ENCODE measurements at regions not wholly inside any gene's neighbourhood (a gene's known extent, or its start where the extent isn't known, plus 50 kb on each side); places are given as distances from the start of the nearest gene placed in this dataset.
"Not testable (repeated sequence)": the region's sequence is repeated elsewhere in the genome, so short reads cannot be mapped to it uniquely, and the experiment has no call there.

DNA sequence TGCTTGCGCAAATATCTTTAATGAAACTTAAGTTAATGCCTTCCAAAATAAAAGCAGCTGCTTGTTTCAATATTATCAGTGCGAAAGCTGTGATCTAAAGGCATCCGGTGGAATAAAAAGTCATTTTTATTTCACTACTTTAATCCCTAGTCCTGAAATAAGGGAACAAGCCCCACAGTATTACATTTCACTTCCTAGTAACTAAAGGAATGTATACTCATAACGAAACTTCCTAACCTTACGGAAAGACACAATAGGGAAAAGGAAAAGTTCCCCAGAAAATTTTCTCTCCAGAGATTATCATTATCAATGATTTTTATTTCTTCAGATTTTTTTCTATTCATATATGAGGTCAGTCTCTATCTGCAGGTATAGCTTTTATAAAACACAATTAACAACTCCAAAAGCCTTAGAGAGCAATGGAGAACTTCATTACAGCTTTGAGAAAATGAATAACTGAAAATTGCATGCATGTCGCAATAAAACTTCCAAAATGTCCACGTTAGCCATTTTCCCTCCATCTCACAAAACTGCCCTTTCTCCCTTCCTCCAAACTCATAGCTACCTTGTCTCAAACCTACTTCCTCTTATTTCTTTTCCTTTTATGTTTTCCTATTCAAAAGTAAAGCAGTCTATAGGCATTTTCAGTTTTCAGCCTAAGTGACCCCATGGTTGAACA, 154.3 kb upstream of the MED13 start:
- Histone ChIP-seq H3K4me3 (ENCODE audit: low read depth, low read length) (no peak overlapping the region), H3K36me3 (ENCODE audit: control insufficient read depth, insufficient read depth, low read length) (no peaks in the 10 kb centered on the region), H3K27me3 (ENCODE audit: control insufficient read depth, insufficient read depth, low read length) (no peaks in the 10 kb centered on the region)
- DNase-seq (ENCODE audit: low read depth) = no peak
- no peak for TF ChIP-seq CTCF (IDR thresholded peaks at IDR 0.05; ENCODE audit: insufficient read depth, low read length, poor library complexity, severe bottlenecking)

GRCh38 chr17:62216847-62217246, 151.8 kb upstream of the MED13 start:
- Histone ChIP-seq H3K4me3 (ENCODE audit: low read depth, low read length) (no peak overlapping the region), H3K27me3 (ENCODE audit: control insufficient read depth, insufficient read depth, low read length) (no peaks in the 10 kb centered on the region), H3K36me3 (ENCODE audit: control insufficient read depth, insufficient read depth, low read length) (no peaks in the 10 kb centered on the region)
- TF ChIP-seq CTCF (IDR thresholded peaks at IDR 0.05; ENCODE audit: insufficient read depth, low read length, poor library complexity, severe bottlenecking) = no peak
- no peak for DNase-seq (ENCODE audit: low read depth)

GRCh38 chr17:62215891-62216290, 150.8 kb upstream of the MED13 start:
- not testable (repeated sequence) for H3K36me3 ChIP-seq (ENCODE audit: control insufficient read depth, insufficient read depth, low read length); H3K27me3 ChIP-seq (ENCODE audit: control insufficient read depth, insufficient read depth, low read length); DNase-seq (ENCODE audit: low read depth); H3K4me3 ChIP-seq (ENCODE audit: low read depth, low read length)

DNA sequence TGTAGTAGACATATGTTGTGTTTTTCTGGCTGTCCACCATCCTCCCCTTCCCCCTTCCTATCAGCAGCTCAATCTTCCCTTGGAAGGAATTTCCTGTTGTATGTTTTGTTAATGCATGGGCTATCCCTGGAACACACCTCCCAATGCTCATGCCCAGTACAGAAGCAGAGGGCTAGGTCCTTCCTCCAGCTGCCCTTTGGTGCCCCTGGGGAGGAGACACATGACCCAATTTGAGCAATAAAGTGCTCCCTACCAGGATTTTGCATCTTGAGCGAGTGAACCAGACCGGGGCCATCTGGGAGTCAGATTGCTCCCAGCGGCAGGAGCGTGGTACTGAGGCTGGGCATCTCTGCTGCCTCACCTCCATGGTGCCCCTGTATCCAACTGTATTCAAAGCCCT, 141.5 kb upstream of the MED13 start:
- Histone ChIP-seq H3K4me3 (ENCODE audit: low read depth, low read length) (no peak overlapping the region), H3K36me3 (ENCODE audit: control insufficient read depth, insufficient read depth, low read length) (no peaks in the 10 kb centered on the region), H3K27me3 (ENCODE audit: control insufficient read depth, insufficient read depth, low read length) (no peaks in the 10 kb centered on the region)
- no peak for TF ChIP-seq CTCF (IDR thresholded peaks at IDR 0.05; ENCODE audit: insufficient read depth, low read length, poor library complexity, severe bottlenecking)
- DNase-seq (ENCODE audit: low read depth) = no peak

- not testable (repeated sequence) for H3K36me3 ChIP-seq (ENCODE audit: control insufficient read depth, insufficient read depth, low read length); H3K27me3 ChIP-seq (ENCODE audit: control insufficient read depth, insufficient read depth, low read length); H3K4me3 ChIP-seq (ENCODE audit: low read depth, low read length); DNase-seq (ENCODE audit: low read depth)
These were observed 132.1 kb upstream of the MED13 start for GRCh38 chr17:62197156-62197555.

DNA sequence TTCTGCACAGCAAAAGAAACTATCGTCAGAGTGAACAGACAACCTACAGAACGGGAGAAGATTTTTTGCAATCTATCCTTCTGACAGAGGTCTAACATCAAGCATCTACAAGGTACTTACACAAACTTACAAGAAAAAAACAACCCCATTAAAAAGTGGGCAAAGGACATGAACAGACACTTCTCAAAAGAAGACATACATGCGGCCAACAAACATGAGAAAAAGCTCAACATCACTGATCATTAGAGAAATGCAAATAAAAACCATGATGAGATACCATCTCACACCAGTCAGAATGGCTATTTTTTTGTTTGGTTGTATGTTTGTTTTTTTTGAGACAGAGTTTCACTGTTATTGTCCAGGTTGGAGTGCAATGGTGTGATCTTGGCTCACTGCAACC, 131.5 kb upstream of the MED13 start:
- not testable (repeated sequence) for DNase-seq (ENCODE audit: low read depth); H3K36me3 ChIP-seq (ENCODE audit: control insufficient read depth, insufficient read depth, low read length); H3K27me3 ChIP-seq (ENCODE audit: control insufficient read depth, insufficient read depth, low read length); H3K4me3 ChIP-seq (ENCODE audit: low read depth, low read length)

DNA sequence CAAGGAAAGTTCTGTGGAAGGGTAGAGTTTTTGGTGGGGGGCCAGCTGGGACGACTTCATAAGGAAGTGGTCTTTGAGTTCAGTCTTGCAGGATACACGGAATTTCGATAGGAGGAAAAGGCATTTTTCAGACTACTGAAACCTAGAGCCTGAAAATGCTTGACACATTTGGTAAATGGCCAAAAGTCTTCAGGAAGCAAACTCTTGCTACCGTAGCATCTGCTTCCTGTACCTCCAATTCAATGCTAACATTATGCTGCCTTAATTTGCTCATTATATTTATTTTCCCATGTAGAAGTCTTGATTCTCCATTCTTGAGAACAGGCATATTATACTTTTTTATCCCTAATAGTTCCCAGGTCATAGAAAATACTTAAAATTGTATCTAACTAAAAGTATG, 129.3 kb upstream of the MED13 start:
- DNase-seq (ENCODE audit: low read depth) = no peak
- no peak overlapping the region for H3K4me3 ChIP-seq (ENCODE audit: low read depth, low read length)
- H3K36me3 ChIP-seq (ENCODE audit: control insufficient read depth, insufficient read depth, low read length) = no peaks in the 10 kb centered on the region
- TF ChIP-seq CTCF (IDR thresholded peaks at IDR 0.05; ENCODE audit: insufficient read depth, low read length, poor library complexity, severe bottlenecking) = no peak
- no peaks in the 10 kb centered on the region for H3K27me3 ChIP-seq (ENCODE audit: control insufficient read depth, insufficient read depth, low read length)

All from kidney epithelial cell (primary cell).